ENCODE measurements at regions not wholly inside any gene's neighbourhood (a gene's known extent, or its start where the extent isn't known, plus 50 kb on each side); places are given as distances from the start of the nearest gene placed in this dataset.
A peak's percentile ranks its signal among the peaks of the same experiment; 100 is the strongest.

DNA sequence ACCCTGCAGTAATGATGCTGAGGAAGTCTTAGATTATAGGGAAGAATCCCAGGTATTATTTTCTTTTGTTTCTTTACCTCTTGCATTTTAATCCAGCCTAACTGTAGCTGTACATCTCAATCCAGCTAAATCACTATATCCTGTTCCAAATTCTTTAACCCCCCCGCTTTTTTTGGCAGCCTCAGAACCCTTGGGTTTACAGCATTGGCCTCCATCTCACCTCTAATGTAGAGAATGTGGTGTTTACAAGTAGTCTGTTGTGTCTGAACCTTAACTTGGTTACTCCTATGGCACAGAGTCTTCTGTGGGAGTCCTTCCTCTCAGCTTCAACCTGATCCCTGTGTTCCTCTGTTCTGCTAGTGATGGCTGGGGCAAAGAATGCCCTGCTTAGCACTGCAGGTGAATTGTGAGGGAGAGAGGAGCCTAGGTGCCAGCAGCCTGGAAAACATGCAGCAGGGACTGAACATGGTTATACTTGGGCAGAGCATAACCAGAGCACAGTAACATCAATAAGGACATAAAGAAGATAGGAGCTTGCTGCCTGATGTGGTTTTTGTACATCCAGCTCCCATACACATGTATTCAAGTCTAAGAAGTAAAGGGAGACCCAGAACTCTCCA, 130.2 kb downstream of the FAM124B start:
- intact Hi-C loops (cut with micrococcal nuclease; ENCODE audit: unreplicated experiment) = no loop called here
- peaks cover 32% of the 10 kb centered on the region for H3K4me1 ChIP-seq
- POLR2A ChIA-PET = interaction anchor here (0.6 kb wide), 1 partner anchor 314 kb away, joined by 3 read pairs; the partner anchor contains the start of gene CUL3
- no peak for DNase-seq
- peak overlapping the region; percentile 44 for H3K4me3 Mint-ChIP-seq (ENCODE audit: unreplicated experiment)
- CTCF ChIA-PET = interaction anchor here (1.4 to 1.9 kb wide), 2 partner anchors 278 to 282 kb away, joined by 5 to 6 read pairs; no protein-coding TSS in a partner anchor
- H3K9me3 Mint-ChIP-seq (ENCODE audit: unreplicated experiment) = no peaks in the 10 kb centered on the region
- no TSS peak for BruUV-seq (replicated peaks)
- no peak overlapping the region for H3K4me3 ChIP-seq (ENCODE audit: low read depth, low read length)
- H3K9me3 ChIP-seq = no peaks in the 10 kb centered on the region
- no peaks in the 10 kb centered on the region for H3K36me3 Mint-ChIP-seq (ENCODE audit: insufficient read depth, unreplicated experiment)
- TF ChIP-seq, protein P1, sequence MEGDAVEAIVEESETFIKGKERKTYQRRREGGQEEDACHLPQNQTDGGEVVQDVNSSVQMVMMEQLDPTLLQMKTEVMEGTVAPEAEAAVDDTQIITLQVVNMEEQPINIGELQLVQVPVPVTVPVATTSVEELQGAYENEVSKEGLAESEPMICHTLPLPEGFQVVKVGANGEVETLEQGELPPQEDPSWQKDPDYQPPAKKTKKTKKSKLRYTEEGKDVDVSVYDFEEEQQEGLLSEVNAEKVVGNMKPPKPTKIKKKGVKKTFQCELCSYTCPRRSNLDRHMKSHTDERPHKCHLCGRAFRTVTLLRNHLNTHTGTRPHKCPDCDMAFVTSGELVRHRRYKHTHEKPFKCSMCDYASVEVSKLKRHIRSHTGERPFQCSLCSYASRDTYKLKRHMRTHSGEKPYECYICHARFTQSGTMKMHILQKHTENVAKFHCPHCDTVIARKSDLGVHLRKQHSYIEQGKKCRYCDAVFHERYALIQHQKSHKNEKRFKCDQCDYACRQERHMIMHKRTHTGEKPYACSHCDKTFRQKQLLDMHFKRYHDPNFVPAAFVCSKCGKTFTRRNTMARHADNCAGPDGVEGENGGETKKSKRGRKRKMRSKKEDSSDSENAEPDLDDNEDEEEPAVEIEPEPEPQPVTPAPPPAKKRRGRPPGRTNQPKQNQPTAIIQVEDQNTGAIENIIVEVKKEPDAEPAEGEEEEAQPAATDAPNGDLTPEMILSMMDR (IDR thresholded peaks at IDR 0.05; ENCODE audit: insufficient read depth in 1 of 2, low read depth in 1 of 2, low read length in 1 of 2, severe bottlenecking in 1 of 2, unreplicated experiment in 1 of 2) = no peak
- H3K36me3 ChIP-seq (ENCODE audit: control insufficient read depth, insufficient read depth, low read length) = no peaks in the 10 kb centered on the region
- no peaks in the 10 kb centered on the region for H3K27me3 ChIP-seq (replicated peaks; ENCODE audit: control insufficient read depth, insufficient read depth, low read length)
- peak overlapping the region; percentile 58 for H3K27ac Mint-ChIP-seq (ENCODE audit: unreplicated experiment)
- H3K27me3 Mint-ChIP-seq (ENCODE audit: insufficient read depth, unreplicated experiment) = no peaks in the 10 kb centered on the region
- peaks cover 35% of the 10 kb centered on the region for H3K4me1 Mint-ChIP-seq (ENCODE audit: low read depth, unreplicated experiment)

DNA sequence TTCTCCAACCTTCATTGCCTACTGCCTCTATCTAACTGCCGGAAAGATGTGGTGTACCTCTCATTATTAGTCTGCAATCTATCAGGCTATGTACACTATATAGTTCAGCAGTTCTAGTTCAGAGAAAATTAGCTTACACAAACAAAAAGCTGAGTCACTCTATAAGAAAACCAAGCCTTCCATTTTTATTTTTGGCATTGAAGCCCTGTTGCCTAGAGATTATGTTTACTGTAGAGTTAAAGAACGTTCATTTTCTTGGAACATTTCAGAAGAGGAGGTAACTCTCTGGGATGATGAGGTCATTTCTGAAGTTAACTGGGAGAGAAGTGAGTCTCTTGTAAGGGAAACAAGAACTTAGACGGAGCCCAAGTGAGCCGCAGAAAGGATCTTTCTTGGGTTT, 133.5 kb downstream of the FAM124B start:
- no peak for DNase-seq
- Mint-ChIP-seq H3K27ac (ENCODE audit: unreplicated experiment) (peak overlapping the region; percentile 19), H3K4me1 (ENCODE audit: low read depth, unreplicated experiment) (peaks cover 35% of the 10 kb centered on the region), H3K9me3 (ENCODE audit: unreplicated experiment) (no peaks in the 10 kb centered on the region), H3K27me3 (ENCODE audit: insufficient read depth, unreplicated experiment) (no peaks in the 10 kb centered on the region), H3K36me3 (ENCODE audit: insufficient read depth, unreplicated experiment) (no peaks in the 10 kb centered on the region), H3K4me3 (ENCODE audit: unreplicated experiment) (no peak overlapping the region)
- TF ChIP-seq, protein P1 (IDR thresholded peaks at IDR 0.05; ENCODE audit: insufficient read depth in 1 of 2, low read depth in 1 of 2, low read length in 1 of 2, severe bottlenecking in 1 of 2, unreplicated experiment in 1 of 2) = no peak
- Histone ChIP-seq H3K9me3 (no peaks in the 10 kb centered on the region), H3K36me3 (ENCODE audit: control insufficient read depth, insufficient read depth, low read length) (no peaks in the 10 kb centered on the region), H3K4me3 (ENCODE audit: low read depth, low read length) (no peak overlapping the region), H3K27me3 (replicated peaks; ENCODE audit: control insufficient read depth, insufficient read depth, low read length) (no peaks in the 10 kb centered on the region), H3K4me1 (peaks cover 33% of the 10 kb centered on the region)
- no TSS peak for BruUV-seq (replicated peaks)
- intact Hi-C loops (cut with micrococcal nuclease; ENCODE audit: unreplicated experiment) = no loop called here
- POLR2A ChIA-PET = no interaction called here
- CTCF ChIA-PET = no interaction called here

DNA sequence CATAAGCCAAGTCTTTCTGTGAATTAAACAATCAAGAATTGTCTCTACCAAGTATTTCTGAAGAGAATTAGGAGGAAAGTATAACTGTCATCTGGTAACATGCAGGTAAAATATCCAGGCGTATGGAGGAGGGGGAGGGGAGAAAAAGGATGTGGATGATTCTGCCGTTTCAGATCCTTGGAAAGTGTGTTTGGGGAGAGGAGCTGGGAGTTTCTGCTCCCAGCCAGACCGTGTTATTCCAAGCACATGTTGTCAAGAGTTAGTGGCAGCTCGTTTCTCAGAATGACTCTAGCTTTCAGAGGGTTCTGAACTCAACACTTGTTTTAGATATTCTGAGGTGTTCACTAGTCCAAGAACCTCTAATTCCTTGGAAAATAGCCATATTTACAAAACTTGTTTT, 137.6 kb downstream of the FAM124B start:
- Mint-ChIP-seq H3K9me3 (ENCODE audit: unreplicated experiment) (no peaks in the 10 kb centered on the region), H3K27ac (ENCODE audit: unreplicated experiment) (no peak overlapping the region), H3K4me3 (ENCODE audit: unreplicated experiment) (no peak overlapping the region), H3K36me3 (ENCODE audit: insufficient read depth, unreplicated experiment) (no peaks in the 10 kb centered on the region), H3K4me1 (ENCODE audit: low read depth, unreplicated experiment) (peaks cover 18% of the 10 kb centered on the region), H3K27me3 (ENCODE audit: insufficient read depth, unreplicated experiment) (no peaks in the 10 kb centered on the region)
- H3K27me3 ChIP-seq (replicated peaks; ENCODE audit: control insufficient read depth, insufficient read depth, low read length) = no peaks in the 10 kb centered on the region
- H3K9me3 ChIP-seq = no peaks in the 10 kb centered on the region
- no TSS peak for BruUV-seq (replicated peaks)
- H3K4me1 ChIP-seq = 0 out of 2 replicates have a peak, but pooled peaks cover 11% of the 10 kb centered on the region
- POLR2A ChIA-PET = no interaction called here
- no peak overlapping the region for H3K4me3 ChIP-seq (ENCODE audit: low read depth, low read length)
- CTCF ChIA-PET = no interaction called here
- intact Hi-C loops (cut with micrococcal nuclease; ENCODE audit: unreplicated experiment) = no loop called here
- H3K36me3 ChIP-seq (ENCODE audit: control insufficient read depth, insufficient read depth, low read length) = no peaks in the 10 kb centered on the region
- TF ChIP-seq, protein P1 (IDR thresholded peaks at IDR 0.05; ENCODE audit: insufficient read depth in 1 of 2, low read depth in 1 of 2, low read length in 1 of 2, severe bottlenecking in 1 of 2, unreplicated experiment in 1 of 2) = no peak
- no peak for DNase-seq

Measured in Caco-2 (cell line).